ENCODE measurements at regions not wholly inside any gene's neighbourhood (a gene's known extent, or its start where the extent isn't known, plus 50 kb on each side); places are given as distances from the start of the nearest gene placed in this dataset.
"Not testable (repeated sequence)": the region's sequence is repeated elsewhere in the genome, so short reads cannot be mapped to it uniquely, and the experiment has no call there.

GRCh38 chrY:6315917-6316316 lies 69.9 kb downstream of the TSPY2 start:
- H2AFZ ChIP-seq (ENCODE audit: low read depth, low read length); H3K9ac ChIP-seq (ENCODE audit: low read depth, low read length); DNase-seq; H3K4me2 ChIP-seq (ENCODE audit: insufficient read depth, low read length); H4K20me1 ChIP-seq (ENCODE audit: insufficient read depth, low read length); H3K9me3 ChIP-seq (ENCODE audit: insufficient read depth, low read length, severe bottlenecking); H3K27me3 ChIP-seq (ENCODE audit: insufficient read depth, low read length, poor library complexity); H3K36me3 ChIP-seq (ENCODE audit: insufficient read depth, low read length); H3K4me1 ChIP-seq (ENCODE audit: insufficient read depth, low read length); H3K79me2 ChIP-seq (ENCODE audit: insufficient read depth, low read length); ATAC-seq (ENCODE audit: insufficient read depth, low read depth); H3K4me3 ChIP-seq (ENCODE audit: low read depth in 1 of 2, low read length in 2 of 2); H3K27ac ChIP-seq (ENCODE audit: low read length): not testable (repeated sequence)

- H3K4me3 ChIP-seq (ENCODE audit: low read depth in 1 of 2, low read length in 2 of 2); H3K9me3 ChIP-seq (ENCODE audit: insufficient read depth, low read length, severe bottlenecking); H3K79me2 ChIP-seq (ENCODE audit: insufficient read depth, low read length); H4K20me1 ChIP-seq (ENCODE audit: insufficient read depth, low read length); H3K27me3 ChIP-seq (ENCODE audit: insufficient read depth, low read length, poor library complexity); ATAC-seq (ENCODE audit: insufficient read depth, low read depth); H3K4me2 ChIP-seq (ENCODE audit: insufficient read depth, low read length); H2AFZ ChIP-seq (ENCODE audit: low read depth, low read length); DNase-seq; H3K4me1 ChIP-seq (ENCODE audit: insufficient read depth, low read length); H3K9ac ChIP-seq (ENCODE audit: low read depth, low read length); H3K36me3 ChIP-seq (ENCODE audit: insufficient read depth, low read length); H3K27ac ChIP-seq (ENCODE audit: low read length): not testable (repeated sequence)
Measured at GRCh38 chrY:6316419-6316818, 70.4 kb downstream of the TSPY2 start.

- H3K27ac ChIP-seq (ENCODE audit: low read length); H3K27me3 ChIP-seq (ENCODE audit: insufficient read depth, low read length, poor library complexity); H4K20me1 ChIP-seq (ENCODE audit: insufficient read depth, low read length); H3K4me2 ChIP-seq (ENCODE audit: insufficient read depth, low read length); H3K9ac ChIP-seq (ENCODE audit: low read depth, low read length); H3K4me1 ChIP-seq (ENCODE audit: insufficient read depth, low read length); H3K9me3 ChIP-seq (ENCODE audit: insufficient read depth, low read length, severe bottlenecking); ATAC-seq (ENCODE audit: insufficient read depth, low read depth); H2AFZ ChIP-seq (ENCODE audit: low read depth, low read length); H3K4me3 ChIP-seq (ENCODE audit: low read depth in 1 of 2, low read length in 2 of 2); H3K36me3 ChIP-seq (ENCODE audit: insufficient read depth, low read length); H3K79me2 ChIP-seq (ENCODE audit: insufficient read depth, low read length); DNase-seq: not testable (repeated sequence)
Measured at GRCh38 chrY:6366433-6366832, 120.4 kb downstream of the TSPY2 start.

- not testable (repeated sequence) for ATAC-seq (ENCODE audit: insufficient read depth, low read depth); DNase-seq; H3K4me2 ChIP-seq (ENCODE audit: insufficient read depth, low read length); H4K20me1 ChIP-seq (ENCODE audit: insufficient read depth, low read length); H3K9ac ChIP-seq (ENCODE audit: low read depth, low read length); H2AFZ ChIP-seq (ENCODE audit: low read depth, low read length); H3K27ac ChIP-seq (ENCODE audit: low read length); H3K27me3 ChIP-seq (ENCODE audit: insufficient read depth, low read length, poor library complexity); H3K9me3 ChIP-seq (ENCODE audit: insufficient read depth, low read length, severe bottlenecking); H3K36me3 ChIP-seq (ENCODE audit: insufficient read depth, low read length); H3K4me3 ChIP-seq (ENCODE audit: low read depth in 1 of 2, low read length in 2 of 2); H3K79me2 ChIP-seq (ENCODE audit: insufficient read depth, low read length); H3K4me1 ChIP-seq (ENCODE audit: insufficient read depth, low read length)
Measured at GRCh38 chrY:6382390-6383165, 136.6 kb downstream of the TSPY2 start.

GRCh38 chrY:6388658-6389057 lies 142.6 kb downstream of the TSPY2 start:
- not testable (repeated sequence) for H3K27ac ChIP-seq (ENCODE audit: low read length); H3K4me3 ChIP-seq (ENCODE audit: low read depth in 1 of 2, low read length in 2 of 2); H3K4me2 ChIP-seq (ENCODE audit: insufficient read depth, low read length); H3K79me2 ChIP-seq (ENCODE audit: insufficient read depth, low read length); H4K20me1 ChIP-seq (ENCODE audit: insufficient read depth, low read length); H3K4me1 ChIP-seq (ENCODE audit: insufficient read depth, low read length); H2AFZ ChIP-seq (ENCODE audit: low read depth, low read length); H3K27me3 ChIP-seq (ENCODE audit: insufficient read depth, low read length, poor library complexity); ATAC-seq (ENCODE audit: insufficient read depth, low read depth); H3K36me3 ChIP-seq (ENCODE audit: insufficient read depth, low read length); DNase-seq; H3K9ac ChIP-seq (ENCODE audit: low read depth, low read length); H3K9me3 ChIP-seq (ENCODE audit: insufficient read depth, low read length, severe bottlenecking)

- peak; percentile 90 for ATAC-seq (ENCODE audit: insufficient read depth, low read depth)
- not testable (repeated sequence) for H3K9ac ChIP-seq (ENCODE audit: low read depth, low read length); H3K9me3 ChIP-seq (ENCODE audit: insufficient read depth, low read length, severe bottlenecking)
Measured at GRCh38 chrY:6389561-6389960, 143.5 kb downstream of the TSPY2 start.

GRCh38 chrY:6392200-6392599 lies 146.2 kb downstream of the TSPY2 start:
- H3K27me3 ChIP-seq (ENCODE audit: insufficient read depth, low read length, poor library complexity); H3K9ac ChIP-seq (ENCODE audit: low read depth, low read length); H3K4me3 ChIP-seq (ENCODE audit: low read depth in 1 of 2, low read length in 2 of 2); ATAC-seq (ENCODE audit: insufficient read depth, low read depth); H4K20me1 ChIP-seq (ENCODE audit: insufficient read depth, low read length); H3K27ac ChIP-seq (ENCODE audit: low read length); H3K4me2 ChIP-seq (ENCODE audit: insufficient read depth, low read length); DNase-seq; H3K9me3 ChIP-seq (ENCODE audit: insufficient read depth, low read length, severe bottlenecking); H3K4me1 ChIP-seq (ENCODE audit: insufficient read depth, low read length); H3K36me3 ChIP-seq (ENCODE audit: insufficient read depth, low read length); H2AFZ ChIP-seq (ENCODE audit: low read depth, low read length); H3K79me2 ChIP-seq (ENCODE audit: insufficient read depth, low read length): not testable (repeated sequence)

More at GRCh38 chrY:6389561-6389960, 143.5 kb downstream of the TSPY2 start:
- H3K4me1 ChIP-seq (ENCODE audit: insufficient read depth, low read length); H3K36me3 ChIP-seq (ENCODE audit: insufficient read depth, low read length); H3K4me2 ChIP-seq (ENCODE audit: insufficient read depth, low read length); H3K27me3 ChIP-seq (ENCODE audit: insufficient read depth, low read length, poor library complexity); H3K27ac ChIP-seq (ENCODE audit: low read length); H3K79me2 ChIP-seq (ENCODE audit: insufficient read depth, low read length); H4K20me1 ChIP-seq (ENCODE audit: insufficient read depth, low read length); DNase-seq; H2AFZ ChIP-seq (ENCODE audit: low read depth, low read length); H3K4me3 ChIP-seq (ENCODE audit: low read depth in 1 of 2, low read length in 2 of 2): not testable (repeated sequence)

- not testable (repeated sequence) for H3K4me1 ChIP-seq (ENCODE audit: insufficient read depth, low read length); H3K4me2 ChIP-seq (ENCODE audit: insufficient read depth, low read length); H2AFZ ChIP-seq (ENCODE audit: low read depth, low read length); ATAC-seq (ENCODE audit: insufficient read depth, low read depth); H3K27ac ChIP-seq (ENCODE audit: low read length); H3K4me3 ChIP-seq (ENCODE audit: low read depth in 1 of 2, low read length in 2 of 2); DNase-seq; H4K20me1 ChIP-seq (ENCODE audit: insufficient read depth, low read length); H3K36me3 ChIP-seq (ENCODE audit: insufficient read depth, low read length); H3K79me2 ChIP-seq (ENCODE audit: insufficient read depth, low read length); H3K9me3 ChIP-seq (ENCODE audit: insufficient read depth, low read length, severe bottlenecking); H3K9ac ChIP-seq (ENCODE audit: low read depth, low read length); H3K27me3 ChIP-seq (ENCODE audit: insufficient read depth, low read length, poor library complexity)
Measured at GRCh38 chrY:6393242-6393641, 147.2 kb downstream of the TSPY2 start.
